C4-2B (cell line): ENCODE measurements at regions not wholly inside any gene's neighbourhood (a gene's known extent, or its start where the extent isn't known, plus 50 kb on each side); places are given as distances from the start of the nearest gene placed in this dataset.

Source experiments
- H3K27ac ChIP-seq: fragments of 450-650 bp; 2 replicates; pipeline ENCODE4 v1.5.1; 2017
- CTCF ChIP-seq: fragments of 450-650 bp; conservative IDR thresholded peaks from 2 replicates; pipeline ENCODE4 v1.5.1; 2017; ENCODE audit warnings: mild to moderate bottlenecking
- ZFX ChIP-seq: fragments of 450-650 bp; IDR thresholded peaks from 2 replicates; pipeline ENCODE4 v1.6.1; 2017

GRCh38 chr6:91501930-91502329 lies 915.1 kb upstream of the MAP3K7 start:
- TF ChIP-seq CTCF: no peak
- no peak for TF ChIP-seq ZFX
- no peak overlapping the region for H3K27ac ChIP-seq

GRCh38 chr6:91500689-91501303 lies 913.9 kb upstream of the MAP3K7 start:
- no peak for TF ChIP-seq ZFX
- TF ChIP-seq CTCF: no peak
- H3K27ac ChIP-seq: no peak overlapping the region

- no peak overlapping the region for H3K27ac ChIP-seq
- no peak for TF ChIP-seq CTCF
- TF ChIP-seq ZFX: no peak
Measured at GRCh38 chr6:91498576-91498975, 911.7 kb upstream of the MAP3K7 start.

GRCh38 chr6:91497770-91498169 lies 910.9 kb upstream of the MAP3K7 start:
- TF ChIP-seq CTCF: no peak
- no peak for TF ChIP-seq ZFX
- H3K27ac ChIP-seq: no peak overlapping the region

GRCh38 chr6:91490671-91491301 lies 903.9 kb upstream of the MAP3K7 start:
- no peak overlapping the region for H3K27ac ChIP-seq
- TF ChIP-seq ZFX: no peak
- no peak for TF ChIP-seq CTCF

- TF ChIP-seq CTCF (no peak), ZFX (no peak)
- H3K27ac ChIP-seq: no peak overlapping the region
Measured at GRCh38 chr6:91487696-91488392, 901.0 kb upstream of the MAP3K7 start.

GRCh38 chr6:91486200-91486599 lies 899.3 kb upstream of the MAP3K7 start:
- TF ChIP-seq ZFX (no peak), CTCF (no peak)
- no peak overlapping the region for H3K27ac ChIP-seq
